Keratinocyte (primary cell): ENCODE measurements at regions not wholly inside any gene's neighbourhood (a gene's known extent, or its start where the extent isn't known, plus 50 kb on each side); places are given as distances from the start of the nearest gene placed in this dataset.

ENCODE experiments used
- DNase-seq: peaks from one replicate; pipeline ENCODE4 v3.0.0-alpha.2; 2011; ENCODE audit warnings: low read depth, missing footprints, low spot score
- FAIRE-seq: peaks from 2 replicates; lab custom pipeline; 2011; peaks lifted over from hg19 to GRCh38; lab: Jason Lieb, UNC
- H2AFZ ChIP-seq: 2 replicates; pipeline ENCODE4 v1.6.0; 2012; ENCODE audit warnings: low read length, control low read depth, inconsistent platforms; ENCODE audit not compliant: control insufficient read depth
- H3K27ac ChIP-seq: 2 replicates; pipeline ENCODE4 v1.5.1; 2011; ENCODE audit warnings: low read length; ENCODE audit not compliant: control insufficient read depth, insufficient read depth
- H3K27me3 ChIP-seq: 3 replicates; pipeline ENCODE4 v1.6.0; 2011; ENCODE audit warnings: low read length; ENCODE audit not compliant: control insufficient read depth, insufficient read depth; ENCODE audit errors: extremely low read depth
- H3K36me3 ChIP-seq, 2 experiments: 2 replicates in 1 of 2; 3 replicates in 1 of 2; pipeline ENCODE4 v1.5.1; 2011; ENCODE audit warnings: low read length in 2 of 2, mild to moderate bottlenecking in 1 of 2; ENCODE audit not compliant: control insufficient read depth in 2 of 2, insufficient read depth in 2 of 2; ENCODE audit errors: extremely low read depth in 1 of 2
- H3K4me1 ChIP-seq: 3 replicates; pipeline ENCODE4 v1.5.1; 2011; ENCODE audit warnings: low read length; ENCODE audit not compliant: control insufficient read depth, insufficient read depth; ENCODE audit errors: extremely low read depth
- H3K4me2 ChIP-seq: 3 replicates; pipeline ENCODE4 v1.6.0; 2011; ENCODE audit warnings: low read depth, low read length; ENCODE audit not compliant: control insufficient read depth, insufficient read depth; ENCODE audit errors: extremely low read depth
- H3K4me3 ChIP-seq, 3 experiments: fragments of 200-600 bp in 1 of 3; sonication (generic) in 1 of 3; 2 replicates in 2 of 3; 3 replicates in 1 of 3; pipeline ENCODE4 v1.5.1; 2011 to 2016; ENCODE audit warnings: low read length in 3 of 3, mild to moderate bottlenecking in 3 of 3, control low read depth in 2 of 3, inconsistent platforms in 1 of 3, low read depth in 1 of 3, mixed read lengths in 1 of 3, mixed run types in 1 of 3, moderate library complexity in 1 of 3; ENCODE audit not compliant: control insufficient read depth in 2 of 3, insufficient read depth in 2 of 3; ENCODE audit errors: extremely low read depth in 1 of 3
- H3K79me2 ChIP-seq: 2 replicates; pipeline ENCODE4 v1.6.0; 2012; ENCODE audit warnings: low read length; ENCODE audit not compliant: control insufficient read depth, insufficient read depth
- H3K9ac ChIP-seq: 3 replicates; pipeline ENCODE4 v1.6.0; 2011; ENCODE audit warnings: low read length; ENCODE audit not compliant: control insufficient read depth, insufficient read depth; ENCODE audit errors: extremely low read depth
- H3K9me1 ChIP-seq: 3 replicates; pipeline ENCODE4 v1.6.0; 2011; ENCODE audit warnings: low read length; ENCODE audit not compliant: control insufficient read depth, insufficient read depth; ENCODE audit errors: extremely low read depth
- H3K9me3 ChIP-seq: 2 replicates; pipeline ENCODE4 v1.5.1; 2012; ENCODE audit warnings: low read depth, low read length; ENCODE audit not compliant: control insufficient read depth
- H4K20me1 ChIP-seq: 3 replicates; pipeline ENCODE4 v1.6.0; 2011; ENCODE audit warnings: low read length; ENCODE audit not compliant: control insufficient read depth, insufficient read depth; ENCODE audit errors: extremely low read depth
- CTCF ChIP-seq, 3 experiments: IDR thresholded peaks in 1 of 3; conservative IDR thresholded peaks in 1 of 3; optimal IDR thresholded peaks in 1 of 3; 2 replicates in 2 of 3; 3 replicates in 1 of 3; pipeline versions ENCODE3 to v1.5.1; 2011; ENCODE audit warnings: low read length in 3 of 3, mild to moderate bottlenecking in 3 of 3, moderate library complexity in 2 of 3, control low read depth in 1 of 3, inconsistent platforms in 1 of 3; ENCODE audit not compliant: insufficient read depth in 2 of 3; ENCODE audit errors: extremely low read depth in 1 of 3
- EZH2 ChIP-seq: IDR thresholded peaks from one replicate; pipeline ENCODE4 v1.6.1; 2012; ENCODE audit warnings: inconsistent platforms, mild to moderate bottlenecking, low read length, moderate library complexity
- dilution Hi-C: fragments of 300-500 bp; cut with MboI; formaldehyde crosslinking; loops from one replicate; pipeline ENCODE4 v1.7.0; 2020; ENCODE audit warnings: low sequenced_read_pairs; ENCODE audit not compliant: extremely low pct_ligation_motif_present

GRCh38 chr1:69082312-69082711 is 485.4 kb upstream of the LRRC7 start:
- TF ChIP-seq EZH2 (no peak), CTCF (optimal IDR thresholded peaks at IDR 0.05 in 1 of 3, IDR thresholded peaks at IDR 0.05 in 1 of 3, conservative IDR thresholded peaks at IDR 0.05 in 1 of 3; ENCODE audit: extremely low read depth in 1 of 3, insufficient read depth in 2 of 3, low read length in 3 of 3) (no peak)
- H3K4me2 ChIP-seq = no peak overlapping the region
- H2AFZ ChIP-seq = no peak overlapping the region
- no peaks in the 10 kb centered on the region for H3K9me1 ChIP-seq
- H3K27ac ChIP-seq = no peak overlapping the region
- no peaks in the 10 kb centered on the region for H4K20me1 ChIP-seq
- dilution Hi-C loops = no loop called here
- H3K9me3 ChIP-seq = no peaks in the 10 kb centered on the region
- FAIRE-seq (no peak), DNase-seq (no peak)
- no peaks in the 10 kb centered on the region for H3K27me3 ChIP-seq
- no peaks in the 10 kb centered on the region for H3K79me2 ChIP-seq
- no peak overlapping the region for H3K4me3 ChIP-seq
- no peaks in the 10 kb centered on the region for H3K36me3 ChIP-seq
- no peak overlapping the region for H3K9ac ChIP-seq
- H3K4me1 ChIP-seq = no peaks in the 10 kb centered on the region

- Histone ChIP-seq H3K4me3 (no peak overlapping the region), H3K27ac (no peak overlapping the region), H3K79me2 (no peaks in the 10 kb centered on the region), H3K36me3 (no peaks in the 10 kb centered on the region), H3K9ac (no peak overlapping the region), H2AFZ (no peak overlapping the region), H4K20me1 (no peaks in the 10 kb centered on the region), H3K9me1 (no peaks in the 10 kb centered on the region), H3K27me3 (no peaks in the 10 kb centered on the region), H3K4me1 (no peaks in the 10 kb centered on the region), H3K9me3 (no peaks in the 10 kb centered on the region), H3K4me2 (no peak overlapping the region)
- no peak for DNase-seq
- no peak for TF ChIP-seq EZH2
- no peak for TF ChIP-seq CTCF (optimal IDR thresholded peaks at IDR 0.05 in 1 of 3, IDR thresholded peaks at IDR 0.05 in 1 of 3, conservative IDR thresholded peaks at IDR 0.05 in 1 of 3; ENCODE audit: extremely low read depth in 1 of 3, insufficient read depth in 2 of 3, low read length in 3 of 3)
- no peak for FAIRE-seq
- dilution Hi-C loops = no loop called here
Measured at GRCh38 chr1:69086148-69086547, 481.6 kb upstream of the LRRC7 start.
